Retinal pigment epithelial cell (primary cell): ENCODE measurements at regions not wholly inside any gene's neighbourhood (a gene's known extent, or its start where the extent isn't known, plus 50 kb on each side); places are given as distances from the start of the nearest gene placed in this dataset.
A peak's percentile ranks its signal among the peaks of the same experiment; 100 is the strongest.

Experiments used
- DNase-seq: peaks from one replicate; pipeline ENCODE4 v3.0.0-alpha.2; 2010; ENCODE audit warnings: low read depth
- H3K4me3 ChIP-seq: 2 replicates; pipeline ENCODE4 v1.5.1; 2011; ENCODE audit warnings: mild to moderate bottlenecking, low read length, control low read depth, moderate library complexity
- TF ChIP-seq, protein P1 (sequence below): conservative IDR thresholded peaks from 2 replicates; pipeline ENCODE4 v1.5.1; 2011; ENCODE audit warnings: low read depth, low read length, control low read depth, inconsistent platforms

DNA sequence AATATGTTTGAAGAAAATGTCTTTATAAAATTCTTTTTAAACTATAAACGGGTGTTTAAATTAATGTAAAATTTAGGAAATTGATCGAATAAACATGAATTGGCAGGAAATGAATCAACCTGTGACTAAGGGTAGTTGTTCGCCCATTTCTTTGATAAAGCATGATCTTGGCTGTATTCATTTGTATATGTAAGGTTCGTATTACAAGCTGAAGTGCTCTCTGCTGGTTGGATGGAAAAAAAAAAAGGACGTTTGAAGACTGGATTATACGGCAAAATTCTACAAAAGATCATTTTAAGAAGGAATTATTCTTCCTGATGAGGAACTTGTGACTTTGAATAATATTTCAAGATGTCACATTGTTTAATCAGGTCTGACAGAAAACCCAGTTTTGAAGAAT, 185.4 kb upstream of the ANK3 start:
- TF ChIP-seq, protein P1, sequence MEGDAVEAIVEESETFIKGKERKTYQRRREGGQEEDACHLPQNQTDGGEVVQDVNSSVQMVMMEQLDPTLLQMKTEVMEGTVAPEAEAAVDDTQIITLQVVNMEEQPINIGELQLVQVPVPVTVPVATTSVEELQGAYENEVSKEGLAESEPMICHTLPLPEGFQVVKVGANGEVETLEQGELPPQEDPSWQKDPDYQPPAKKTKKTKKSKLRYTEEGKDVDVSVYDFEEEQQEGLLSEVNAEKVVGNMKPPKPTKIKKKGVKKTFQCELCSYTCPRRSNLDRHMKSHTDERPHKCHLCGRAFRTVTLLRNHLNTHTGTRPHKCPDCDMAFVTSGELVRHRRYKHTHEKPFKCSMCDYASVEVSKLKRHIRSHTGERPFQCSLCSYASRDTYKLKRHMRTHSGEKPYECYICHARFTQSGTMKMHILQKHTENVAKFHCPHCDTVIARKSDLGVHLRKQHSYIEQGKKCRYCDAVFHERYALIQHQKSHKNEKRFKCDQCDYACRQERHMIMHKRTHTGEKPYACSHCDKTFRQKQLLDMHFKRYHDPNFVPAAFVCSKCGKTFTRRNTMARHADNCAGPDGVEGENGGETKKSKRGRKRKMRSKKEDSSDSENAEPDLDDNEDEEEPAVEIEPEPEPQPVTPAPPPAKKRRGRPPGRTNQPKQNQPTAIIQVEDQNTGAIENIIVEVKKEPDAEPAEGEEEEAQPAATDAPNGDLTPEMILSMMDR: no peak
- DNase-seq: no peak
- no peak overlapping the region for H3K4me3 ChIP-seq

DNA sequence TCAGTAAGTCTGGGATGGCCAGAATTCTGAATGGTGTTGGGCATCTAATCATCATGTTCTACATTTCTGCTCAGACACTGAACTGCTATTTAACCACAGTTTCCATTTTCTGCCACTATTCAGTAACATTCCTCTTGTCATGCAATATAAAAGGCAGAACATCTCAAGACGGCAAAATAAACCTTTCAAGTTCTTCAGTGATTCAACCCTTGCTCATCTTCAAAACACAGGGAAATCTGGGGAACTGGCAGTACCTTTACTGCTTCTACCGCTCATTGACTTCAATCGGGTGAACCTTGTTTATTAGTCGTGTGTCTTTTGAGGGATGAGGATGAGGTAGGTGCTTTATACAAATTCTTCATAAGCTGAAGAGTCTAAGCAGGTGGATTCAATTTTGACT, 184.7 kb upstream of the ANK3 start:
- TF ChIP-seq, protein P1: no peak
- H3K4me3 ChIP-seq: no peak overlapping the region
- DNase-seq: no peak

DNA sequence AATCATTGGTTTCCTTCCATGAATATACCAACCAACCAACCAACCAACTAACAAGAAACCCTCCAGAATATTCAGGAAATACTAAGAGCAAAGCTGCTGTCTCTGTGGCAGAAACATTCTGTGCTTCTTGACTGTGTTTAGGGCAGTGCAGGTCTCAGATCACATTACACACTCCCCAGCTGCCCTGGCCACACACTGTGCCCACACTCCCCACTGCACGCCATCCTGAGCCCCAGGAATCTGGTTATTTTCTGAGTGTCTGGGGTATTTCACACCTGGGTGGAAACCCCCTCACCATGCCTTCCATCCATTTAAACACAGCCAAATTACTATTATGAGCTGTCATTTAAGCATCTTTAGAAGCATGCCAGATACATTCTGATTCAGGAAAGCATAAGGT, 183.7 kb upstream of the ANK3 start:
- no peak overlapping the region for H3K4me3 ChIP-seq
- DNase-seq: no peak
- TF ChIP-seq, protein P1: no peak

DNA sequence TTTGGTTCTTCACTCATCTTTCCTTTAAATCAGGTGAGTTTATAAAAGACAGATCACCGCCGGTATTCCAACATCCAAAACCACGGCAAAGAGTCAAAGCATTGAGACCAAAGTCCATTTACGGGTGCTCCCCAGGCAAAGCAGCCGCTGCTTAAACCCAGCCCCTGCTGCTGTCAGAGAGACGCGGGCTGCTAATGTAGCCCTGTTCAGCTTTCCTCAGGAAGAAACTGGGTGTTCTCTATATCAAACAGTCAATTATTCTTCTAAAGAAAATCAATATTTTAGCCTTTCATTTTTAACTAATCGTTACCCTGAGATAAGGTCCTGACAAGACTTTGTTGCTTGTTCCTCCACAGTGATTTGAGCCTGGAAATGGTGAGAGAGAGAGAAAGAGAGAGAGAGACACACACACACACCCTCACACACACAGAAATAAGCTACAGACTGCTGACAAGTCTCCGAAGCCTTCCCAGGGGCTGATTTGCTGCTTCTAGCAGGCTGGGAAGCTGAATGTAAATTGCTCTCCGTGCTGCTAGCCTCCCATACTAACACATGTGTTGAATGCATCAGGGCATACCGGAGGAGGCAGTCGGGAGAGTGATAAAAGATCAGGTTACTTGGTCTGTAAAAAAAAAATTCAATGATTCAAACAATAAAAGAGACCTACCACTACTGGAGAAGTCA, 183.0 kb upstream of the ANK3 start:
- H3K4me3 ChIP-seq: peak overlapping the region; percentile 59
- DNase-seq: peak; percentile 46

DNA sequence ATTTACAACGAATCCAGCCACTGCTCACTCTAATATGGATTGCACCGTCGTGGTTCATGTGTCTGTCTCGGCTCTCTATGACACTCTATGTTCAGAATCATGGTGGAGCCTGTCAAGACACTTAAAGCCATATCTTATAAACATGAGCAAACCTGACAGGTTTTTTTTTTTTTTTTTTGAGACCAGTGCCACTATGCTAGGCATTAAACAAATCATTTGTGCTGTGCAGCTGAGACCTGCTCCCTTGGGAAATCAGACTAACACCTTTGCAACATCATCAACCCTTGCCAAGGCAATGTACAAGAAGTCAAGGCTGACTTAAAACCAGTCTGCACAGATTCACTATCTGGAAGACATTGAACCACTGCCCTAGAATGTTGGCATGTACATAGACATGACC, 181.2 kb upstream of the ANK3 start:
- TF ChIP-seq, protein P1: no peak
- no peak for DNase-seq
- H3K4me3 ChIP-seq: no peak overlapping the region

More for the DNA sequence above, 183.0 kb upstream of the ANK3 start:
- TF ChIP-seq, protein P1: no peak

DNA sequence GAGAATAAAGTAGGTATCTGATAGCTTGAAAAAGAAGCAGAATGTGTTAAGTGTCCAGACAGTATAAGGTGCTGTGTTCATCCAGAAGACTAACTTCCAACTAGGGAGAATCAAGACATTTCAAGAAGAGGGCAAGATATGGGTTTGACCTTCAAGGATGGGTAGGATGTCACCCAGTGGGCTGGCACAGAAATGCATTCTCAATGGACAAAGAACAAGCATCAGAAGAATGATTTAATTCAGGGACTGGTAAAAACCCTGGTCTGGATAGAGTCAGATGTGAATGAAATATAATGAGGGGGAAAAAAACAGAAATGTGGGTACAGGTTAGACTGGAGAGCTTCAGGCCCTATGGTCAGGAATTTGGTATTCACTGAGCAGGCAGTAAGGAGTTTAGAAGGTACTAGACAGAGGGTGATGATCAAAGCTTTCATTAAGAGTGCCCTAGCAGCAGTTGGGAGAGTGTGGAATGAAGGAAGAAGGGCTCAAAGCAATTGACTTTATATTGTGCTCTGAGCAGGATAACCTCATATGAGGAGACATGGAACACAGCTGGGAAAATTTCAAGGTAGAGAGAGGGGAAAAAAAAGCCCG, 180.7 kb upstream of the ANK3 start:
- no peak overlapping the region for H3K4me3 ChIP-seq

More for the DNA sequence above, 180.7 kb upstream of the ANK3 start:
- no peak for DNase-seq
- TF ChIP-seq, protein P1: no peak
